ENCODE measurements at regions not wholly inside any gene's neighbourhood (a gene's known extent, or its start where the extent isn't known, plus 50 kb on each side); places are given as distances from the start of the nearest gene placed in this dataset.

DNA sequence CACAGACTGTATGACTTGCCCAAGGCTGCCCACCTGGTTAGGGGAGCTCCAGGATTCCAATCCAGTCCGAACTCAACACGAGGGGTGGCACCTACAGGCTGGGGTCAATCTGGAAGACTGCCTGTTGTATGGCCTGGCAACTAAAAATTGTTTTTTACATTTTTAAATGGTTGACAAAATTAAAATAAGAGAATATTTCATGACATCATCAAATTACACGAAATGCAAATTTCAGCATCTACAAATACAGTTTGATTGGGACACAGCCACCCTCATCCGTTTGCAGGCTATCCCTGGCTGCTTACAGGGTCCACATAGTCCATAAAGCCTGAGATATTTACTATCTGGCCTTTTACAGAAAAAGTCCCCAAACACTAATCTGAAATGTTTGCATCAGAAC, 235.9 kb upstream of the GMDS start:
- in situ Hi-C loops (cut with HindIII; ENCODE audit: low sequenced_read_pairs): no loop called here
- TF ChIP-seq, protein P1, sequence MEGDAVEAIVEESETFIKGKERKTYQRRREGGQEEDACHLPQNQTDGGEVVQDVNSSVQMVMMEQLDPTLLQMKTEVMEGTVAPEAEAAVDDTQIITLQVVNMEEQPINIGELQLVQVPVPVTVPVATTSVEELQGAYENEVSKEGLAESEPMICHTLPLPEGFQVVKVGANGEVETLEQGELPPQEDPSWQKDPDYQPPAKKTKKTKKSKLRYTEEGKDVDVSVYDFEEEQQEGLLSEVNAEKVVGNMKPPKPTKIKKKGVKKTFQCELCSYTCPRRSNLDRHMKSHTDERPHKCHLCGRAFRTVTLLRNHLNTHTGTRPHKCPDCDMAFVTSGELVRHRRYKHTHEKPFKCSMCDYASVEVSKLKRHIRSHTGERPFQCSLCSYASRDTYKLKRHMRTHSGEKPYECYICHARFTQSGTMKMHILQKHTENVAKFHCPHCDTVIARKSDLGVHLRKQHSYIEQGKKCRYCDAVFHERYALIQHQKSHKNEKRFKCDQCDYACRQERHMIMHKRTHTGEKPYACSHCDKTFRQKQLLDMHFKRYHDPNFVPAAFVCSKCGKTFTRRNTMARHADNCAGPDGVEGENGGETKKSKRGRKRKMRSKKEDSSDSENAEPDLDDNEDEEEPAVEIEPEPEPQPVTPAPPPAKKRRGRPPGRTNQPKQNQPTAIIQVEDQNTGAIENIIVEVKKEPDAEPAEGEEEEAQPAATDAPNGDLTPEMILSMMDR (IDR thresholded peaks at IDR 0.05; ENCODE audit: low read depth, low read length, missing control alignments): no peak
- no peak overlapping the region for H3K4me3 ChIP-seq (ENCODE audit: low read depth, low read length)
- no peak for DNase-seq (ENCODE audit: low read depth)

- TF ChIP-seq, protein P1 (IDR thresholded peaks at IDR 0.05; ENCODE audit: low read depth, low read length, missing control alignments): no peak
- in situ Hi-C loops (cut with HindIII; ENCODE audit: low sequenced_read_pairs): no loop called here
- H3K4me3 ChIP-seq (ENCODE audit: low read depth, low read length): no peak overlapping the region
- no peak for DNase-seq (ENCODE audit: low read depth)
Observed at GRCh38 chr6:2480267-2480966, 235.0 kb upstream of the GMDS start.

DNA sequence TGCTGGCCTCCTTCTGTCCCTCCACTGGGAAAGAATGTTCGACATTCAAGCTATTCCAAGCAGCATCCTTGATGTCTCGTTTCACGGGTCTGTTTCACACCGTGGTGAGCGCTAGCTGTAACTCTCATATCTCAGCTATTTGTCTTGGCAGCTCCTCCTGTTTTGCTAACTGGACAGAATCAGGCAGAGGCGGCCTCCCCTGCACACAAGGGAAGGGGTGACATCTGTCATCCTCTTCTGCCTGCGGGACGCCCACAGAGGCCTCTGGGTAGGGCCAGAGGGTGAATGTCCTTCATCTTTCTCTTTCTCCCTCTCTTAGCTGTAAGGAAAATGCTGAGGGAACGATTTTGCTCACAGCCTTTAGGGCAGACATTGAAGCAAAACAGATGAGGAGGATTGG, 232.8 kb upstream of the GMDS start:
- peak; percentile 32 for DNase-seq (ENCODE audit: low read depth)
- in situ Hi-C loops (cut with HindIII; ENCODE audit: low sequenced_read_pairs): no loop called here
- H3K4me3 ChIP-seq (ENCODE audit: low read depth, low read length): no peak overlapping the region

DNA sequence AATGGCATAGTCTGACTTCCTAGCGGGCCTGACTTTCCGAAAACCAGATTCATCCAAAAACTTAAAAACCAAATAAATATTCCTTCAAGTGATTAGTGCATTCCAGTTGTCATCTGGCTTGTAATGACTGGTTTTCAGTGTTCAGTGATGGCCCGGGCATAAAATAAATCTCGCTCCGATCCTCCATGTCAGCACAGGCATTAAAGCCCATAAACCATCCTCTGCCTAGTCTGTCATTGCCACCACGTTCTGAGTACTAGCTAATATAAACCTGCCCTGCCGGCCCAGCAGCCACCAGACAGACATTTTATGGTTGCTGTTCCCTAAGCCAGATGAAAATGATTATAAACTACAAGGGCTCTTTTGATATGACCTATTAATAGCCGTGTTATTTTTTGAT, 232.3 kb upstream of the GMDS start:
- DNase-seq (ENCODE audit: low read depth): no peak
- no peak overlapping the region for H3K4me3 ChIP-seq (ENCODE audit: low read depth, low read length)
- in situ Hi-C loops (cut with HindIII; ENCODE audit: low sequenced_read_pairs): no loop called here
- TF ChIP-seq, protein P1 (IDR thresholded peaks at IDR 0.05; ENCODE audit: low read depth, low read length, missing control alignments): no peak

More for the DNA sequence above, 232.8 kb upstream of the GMDS start:
- TF ChIP-seq, protein P1 (IDR thresholded peaks at IDR 0.05; ENCODE audit: low read depth, low read length, missing control alignments): no peak

GRCh38 chr6:2477250-2477649, 231.8 kb upstream of the GMDS start:
- TF ChIP-seq, protein P1 (IDR thresholded peaks at IDR 0.05; ENCODE audit: low read depth, low read length, missing control alignments): no peak
- no peak for DNase-seq (ENCODE audit: low read depth)
- H3K4me3 ChIP-seq (ENCODE audit: low read depth, low read length): no peak overlapping the region
- in situ Hi-C loops (cut with HindIII; ENCODE audit: low sequenced_read_pairs): no loop called here

- no peak for DNase-seq (ENCODE audit: low read depth)
- TF ChIP-seq, protein P1 (IDR thresholded peaks at IDR 0.05; ENCODE audit: low read depth, low read length, missing control alignments): no peak
- in situ Hi-C loops (cut with HindIII; ENCODE audit: low sequenced_read_pairs): no loop called here
- H3K4me3 ChIP-seq (ENCODE audit: low read depth, low read length): no peak overlapping the region
Observed at GRCh38 chr6:2476376-2476775, 231.0 kb upstream of the GMDS start.

All from astrocyte of the cerebellum (primary cell).